Anterior cingulate cortex (tissue), 58 donors: ENCODE measurements at regions not wholly inside any gene's neighbourhood (a gene's known extent, or its start where the extent isn't known, plus 50 kb on each side); places are given as distances from the start of the nearest gene placed in this dataset.

Experiments
- DNase-seq, 58 donors: peaks; one replicate each; lab custom pipeline; 2025; lab: John Stamatoyannopoulos, UW

- no peak for DNase-seq
Measured at GRCh38 chr13:59607172-59607571, 556.6 kb downstream of the DIAPH3 start.

GRCh38 chr13:59607780-59608233 lies 555.9 kb downstream of the DIAPH3 start:
- DNase-seq = no peak

GRCh38 chr13:59609421-59609820 lies 554.3 kb downstream of the DIAPH3 start:
- DNase-seq = no peak
